ENCODE measurements at regions not wholly inside any gene's neighbourhood (a gene's known extent, or its start where the extent isn't known, plus 50 kb on each side); places are given as distances from the start of the nearest gene placed in this dataset.
"Not testable (repeated sequence)": the region's sequence is repeated elsewhere in the genome, so short reads cannot be mapped to it uniquely, and the experiment has no call there.

- no peak for DNase-seq
These were observed 163.3 kb upstream of the NTF3 start for GRCh38 chr12:5268424-5269210.

GRCh38 chr12:5269846-5270245, 162.1 kb upstream of the NTF3 start:
- no peak for DNase-seq

GRCh38 chr12:5272018-5272785, 159.7 kb upstream of the NTF3 start:
- no peak for DNase-seq

GRCh38 chr12:5273709-5274108, 158.2 kb upstream of the NTF3 start:
- DNase-seq: no peak

GRCh38 chr12:5276327-5276880, 155.5 kb upstream of the NTF3 start:
- peak; percentile 6 for DNase-seq

GRCh38 chr12:5280086-5280485, 151.8 kb upstream of the NTF3 start:
- DNase-seq: no peak

- DNase-seq: not testable (repeated sequence)
These were observed 141.5 kb upstream of the NTF3 start for GRCh38 chr12:5290368-5290767.

GRCh38 chr12:5292651-5293050, 139.3 kb upstream of the NTF3 start:
- DNase-seq: no peak

GRCh38 chr12:5293773-5294172, 138.1 kb upstream of the NTF3 start:
- no peak for DNase-seq

GRCh38 chr12:5294274-5295070, 137.4 kb upstream of the NTF3 start:
- DNase-seq: no peak

- no peak for DNase-seq
These were observed 136.8 kb upstream of the NTF3 start for GRCh38 chr12:5295151-5295550.

GRCh38 chr12:5295996-5296395, 135.9 kb upstream of the NTF3 start:
- DNase-seq: no peak

GRCh38 chr12:5301539-5301938, 130.4 kb upstream of the NTF3 start:
- no peak for DNase-seq

GRCh38 chr12:5305425-5305824, 126.5 kb upstream of the NTF3 start:
- DNase-seq: no peak

- DNase-seq: no peak
These were observed 125.9 kb upstream of the NTF3 start for GRCh38 chr12:5305886-5306545.

GRCh38 chr12:5307065-5307464, 124.8 kb upstream of the NTF3 start:
- no peak for DNase-seq

- DNase-seq: no peak
These were observed 123.7 kb upstream of the NTF3 start for GRCh38 chr12:5308216-5308615.

GRCh38 chr12:5308996-5309395, 122.9 kb upstream of the NTF3 start:
- DNase-seq: no peak

GRCh38 chr12:5309654-5310053, 122.3 kb upstream of the NTF3 start:
- peak; percentile 32 for DNase-seq

GRCh38 chr12:5310151-5310550, 121.8 kb upstream of the NTF3 start:
- no peak for DNase-seq

- no peak for DNase-seq
These were observed 114.4 kb upstream of the NTF3 start for GRCh38 chr12:5317556-5317955.

GRCh38 chr12:5318874-5319273, 113.0 kb upstream of the NTF3 start:
- DNase-seq: no peak
